T-helper 17 cell (primary cell): ENCODE measurements at regions not wholly inside any gene's neighbourhood (a gene's known extent, or its start where the extent isn't known, plus 50 kb on each side); places are given as distances from the start of the nearest gene placed in this dataset.
"Not testable (repeated sequence)": the region's sequence is repeated elsewhere in the genome, so short reads cannot be mapped to it uniquely, and the experiment has no call there.

Experiments
- ATAC-seq: fragments of 150-1000 bp; cut with Tn5 transposase; 2 replicates; pipeline ENCODE4 v1.10.0; 2021; ENCODE audit warnings: mild to moderate bottlenecking, moderate library complexity
- DNase-seq, 3 donors: peaks; one replicate each; pipeline versions ENCODE4 v3.0.0 to v3.0.0-alpha.2; 2020 to 2021
- H3K9me3 ChIP-seq: one replicate; pipeline ENCODE4 v1.7.0; 2013; ENCODE audit warnings: low read length, mild to moderate bottlenecking; ENCODE audit not compliant: control insufficient read depth, poor library complexity, severe bottlenecking
- H3K27ac Mint-ChIP-seq: one replicate; pipeline ENCODE4 v1.8.0; 2022; ENCODE audit warnings: mild to moderate bottlenecking, moderate library complexity, mixed read lengths
- H3K27me3 Mint-ChIP-seq: one replicate; pipeline ENCODE4 v1.8.0; 2022; ENCODE audit warnings: mixed read lengths
- H3K36me3 Mint-ChIP-seq: one replicate; pipeline ENCODE4 v1.8.0; 2022; ENCODE audit warnings: low read depth, mixed read lengths
- H3K4me1 Mint-ChIP-seq: one replicate; pipeline ENCODE4 v1.8.0; 2022; ENCODE audit warnings: mild to moderate bottlenecking, mixed read lengths
- H3K4me3 Mint-ChIP-seq: one replicate; pipeline ENCODE4 v1.8.0; 2022; ENCODE audit warnings: mild to moderate bottlenecking, moderate library complexity, mixed read lengths

GRCh38 chr21:31786164-31786920, 54.4 kb upstream of the SCAF4 start:
- peaks cover 5% of the 10 kb centered on the region for H3K4me1 Mint-ChIP-seq
- peaks cover 25% of the 10 kb centered on the region for H3K27me3 Mint-ChIP-seq
- H3K9me3 ChIP-seq: no peaks in the 10 kb centered on the region
- H3K27ac Mint-ChIP-seq: no peak overlapping the region
- ATAC-seq (no peak), DNase-seq (no peak)
- H3K4me3 Mint-ChIP-seq: no peak overlapping the region
- no peaks in the 10 kb centered on the region for H3K36me3 Mint-ChIP-seq

GRCh38 chr21:31785237-31786163, 53.6 kb upstream of the SCAF4 start:
- not testable (repeated sequence) for H3K4me1 Mint-ChIP-seq, ATAC-seq, H3K27ac Mint-ChIP-seq, H3K9me3 ChIP-seq, H3K36me3 Mint-ChIP-seq, H3K4me3 Mint-ChIP-seq
- H3K27me3 Mint-ChIP-seq: peaks cover 25% of the 10 kb centered on the region
- DNase-seq: peak in 1 of 3 donors; percentile 44

GRCh38 chr21:31781737-31782136, 49.8 kb upstream of the SCAF4 start:
- ATAC-seq (no peak), DNase-seq (no peak)
- no peaks in the 10 kb centered on the region for H3K9me3 ChIP-seq
- Mint-ChIP-seq H3K27me3 (peaks cover 26% of the 10 kb centered on the region), H3K4me3 (no peak overlapping the region), H3K27ac (no peak overlapping the region), H3K4me1 (peaks cover 5% of the 10 kb centered on the region), H3K36me3 (peaks cover 6% of the 10 kb centered on the region)
